HepG2 (cell line): ENCODE measurements at regions not wholly inside any gene's neighbourhood (a gene's known extent, or its start where the extent isn't known, plus 50 kb on each side); places are given as distances from the start of the nearest gene placed in this dataset.

ENCODE experiments used
- ATRX ChIP-seq: sonication (generic); formaldehyde crosslinking; IDR thresholded peaks from 2 replicates; pipeline ENCODE4 v1.4.0; 2020; ENCODE audit warnings: missing genetic modification reagents, borderline replicate concordance
- CEBPB ChIP-seq: IDR thresholded peaks from 2 replicates; pipeline ENCODE4 v1.6.1; 2011; ENCODE audit warnings: low read depth, low read length, improper control_type of control experiment, borderline replicate concordance
- FOSL2 ChIP-seq: sonication (generic); formaldehyde crosslinking; IDR thresholded peaks from 2 replicates; pipeline ENCODE4 v1.4.0; 2020; ENCODE audit warnings: missing genetic modification reagents
- GABPB1 ChIP-seq: IDR thresholded peaks from 2 replicates; pipeline ENCODE4 v1.6.1; 2016; ENCODE audit warnings: mild to moderate bottlenecking, missing genetic modification reagents, moderate library complexity, missing compliant biosample characterization
- HNF4G ChIP-seq, 2 experiments: sonication (generic) in 1 of 2; formaldehyde crosslinking in 1 of 2; IDR thresholded peaks; 2 replicates each; pipeline versions ENCODE4 v1.4.0 to v1.6.1; 2011 to 2020; ENCODE audit warnings: borderline replicate concordance in 2 of 2, low read depth in 2 of 2, mild to moderate bottlenecking in 2 of 2, low read length in 1 of 2, missing genetic modification reagents in 1 of 2, moderate library complexity in 1 of 2
- HOXA5 ChIP-seq: sonication (generic); formaldehyde crosslinking; IDR thresholded peaks from 2 replicates; pipeline ENCODE4 v1.4.0; 2020; ENCODE audit warnings: missing genetic modification reagents
- KAT8 ChIP-seq: IDR thresholded peaks from 2 replicates; pipeline ENCODE4 v1.6.1; 2016; ENCODE audit warnings: missing genetic modification reagents, missing compliant biosample characterization
- MAF1 ChIP-seq: sonication (generic); formaldehyde crosslinking; IDR thresholded peaks from 2 replicates; pipeline ENCODE4 v1.5.0; 2020; ENCODE audit warnings: missing genetic modification reagents, borderline replicate concordance
- REL ChIP-seq: sonication (generic); formaldehyde crosslinking; conservative IDR thresholded peaks from 2 replicates; pipeline ENCODE4 v1.8.0; 2022; ENCODE audit warnings: mild to moderate bottlenecking, missing genetic modification reagents, moderate library complexity
- SNAPC2 ChIP-seq: sonication (generic); formaldehyde crosslinking; IDR thresholded peaks from 2 replicates; pipeline ENCODE4 v1.8.1; 2022; ENCODE audit warnings: mild to moderate bottlenecking, missing genetic modification reagents
- ZNF10 ChIP-seq: sonication (generic); formaldehyde crosslinking; IDR thresholded peaks from 2 replicates; pipeline ENCODE4 v1.4.0; 2020; ENCODE audit warnings: mild to moderate bottlenecking, low read depth, missing genetic modification reagents, borderline replicate concordance
- ZNF780A ChIP-seq: sonication (generic); formaldehyde crosslinking; IDR thresholded peaks from 2 replicates; pipeline ENCODE4 v1.8.0; 2022; ENCODE audit warnings: mild to moderate bottlenecking, missing genetic modification reagents, moderate library complexity
- ZNF790 ChIP-seq: sonication (generic); formaldehyde crosslinking; IDR thresholded peaks from 2 replicates; pipeline ENCODE4 v1.8.0; 2022; ENCODE audit warnings: missing genetic modification reagents, mild to moderate bottlenecking, borderline replicate concordance
- ZSCAN20 ChIP-seq: sonication (generic); formaldehyde crosslinking; IDR thresholded peaks from 2 replicates; pipeline ENCODE4 v1.4.0; 2020; ENCODE audit warnings: missing genetic modification reagents, mild to moderate bottlenecking, borderline replicate concordance
- TF ChIP-seq, protein P1 (sequence below): sonication (generic); formaldehyde crosslinking; IDR thresholded peaks from 2 replicates; pipeline ENCODE4 v1.5.0; 2020; ENCODE audit warnings: missing genetic modification reagents
- TF ChIP-seq, protein P2 (sequence below): sonication (generic); formaldehyde crosslinking; IDR thresholded peaks from 2 replicates; pipeline ENCODE4 v1.8.1; 2023; ENCODE audit warnings: mild to moderate bottlenecking, inconsistent platforms, moderate library complexity, missing genetic modification reagents, borderline replicate concordance
- TF ChIP-seq, protein P3 (sequence below): sonication (generic); formaldehyde crosslinking; IDR thresholded peaks from 2 replicates; pipeline ENCODE4 v1.8.0; 2022; ENCODE audit warnings: mild to moderate bottlenecking, missing genetic modification reagents, moderate library complexity
- TF ChIP-seq, protein P4 (sequence below), 2 experiments: IDR thresholded peaks; 2 replicates each; pipeline ENCODE4 v1.6.1; 2011 to 2012; ENCODE audit warnings: low read length in 2 of 2, borderline replicate concordance in 1 of 2, low read depth in 1 of 2, mild to moderate bottlenecking in 1 of 2, moderate library complexity in 1 of 2
- TF ChIP-seq, protein P5 (sequence below): sonication (generic); formaldehyde crosslinking; conservative IDR thresholded peaks from 2 replicates; pipeline ENCODE4 v1.8.0; 2022; ENCODE audit warnings: mild to moderate bottlenecking, moderate library complexity, missing genetic modification reagents

DNA sequence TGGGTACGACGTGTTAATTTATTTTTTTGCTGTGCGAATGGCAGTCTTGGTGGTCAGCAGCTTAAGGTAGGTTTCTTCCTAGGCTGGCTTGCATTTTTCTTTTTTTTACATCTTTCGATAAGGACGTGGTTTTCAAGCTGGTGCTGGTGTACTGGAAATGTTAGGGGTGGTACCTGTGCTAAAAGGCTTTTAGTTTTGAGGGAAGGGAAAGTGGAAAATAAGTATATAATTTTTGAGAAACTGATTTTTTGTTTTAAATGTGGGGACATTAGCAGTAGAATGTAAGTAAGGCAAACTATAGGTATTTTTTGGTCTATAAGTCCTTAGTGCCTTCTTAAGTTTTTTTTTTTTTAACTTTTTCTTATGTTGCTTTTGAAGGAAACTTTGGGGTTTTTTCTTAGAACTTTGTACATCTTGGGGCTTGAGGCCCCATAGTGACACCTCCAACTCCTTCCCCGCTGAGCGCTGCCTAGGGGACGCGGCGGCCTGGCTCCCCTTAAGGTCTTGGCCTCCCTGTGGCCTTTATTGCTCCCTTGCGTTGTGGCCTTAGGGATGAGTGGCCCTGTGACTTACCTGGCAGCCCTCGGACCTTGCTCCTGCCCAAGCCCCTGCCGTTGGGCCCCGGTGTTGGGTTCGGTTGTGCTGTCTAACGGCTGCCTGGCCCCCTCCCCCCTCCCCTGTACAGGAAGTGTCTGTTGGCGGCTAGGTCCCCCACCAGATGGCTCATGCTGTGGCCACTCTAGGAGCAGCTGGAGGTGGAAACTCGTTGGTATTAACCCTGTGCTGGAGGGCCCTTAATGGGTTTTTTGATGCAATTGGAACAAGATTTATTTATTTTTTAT is 88.0 kb upstream of the RPRML start (continued):
- TF ChIP-seq ZNF790 (CRISPR knock-in tag): no peak
- no peak; the same call in 1 of the 2 replicates for TF ChIP-seq ATRX
- TF ChIP-seq, protein P1, sequence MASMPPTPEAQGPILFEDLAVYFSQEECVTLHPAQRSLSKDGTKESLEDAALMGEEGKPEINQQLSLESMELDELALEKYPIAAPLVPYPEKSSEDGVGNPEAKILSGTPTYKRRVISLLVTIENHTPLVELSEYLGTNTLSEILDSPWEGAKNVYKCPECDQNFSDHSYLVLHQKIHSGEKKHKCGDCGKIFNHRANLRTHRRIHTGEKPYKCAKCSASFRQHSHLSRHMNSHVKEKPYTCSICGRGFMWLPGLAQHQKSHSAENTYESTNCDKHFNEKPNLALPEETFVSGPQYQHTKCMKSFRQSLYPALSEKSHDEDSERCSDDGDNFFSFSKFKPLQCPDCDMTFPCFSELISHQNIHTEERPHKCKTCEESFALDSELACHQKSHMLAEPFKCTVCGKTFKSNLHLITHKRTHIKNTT (CRISPR knock-in tag): no peak
- TF ChIP-seq, protein P2, sequence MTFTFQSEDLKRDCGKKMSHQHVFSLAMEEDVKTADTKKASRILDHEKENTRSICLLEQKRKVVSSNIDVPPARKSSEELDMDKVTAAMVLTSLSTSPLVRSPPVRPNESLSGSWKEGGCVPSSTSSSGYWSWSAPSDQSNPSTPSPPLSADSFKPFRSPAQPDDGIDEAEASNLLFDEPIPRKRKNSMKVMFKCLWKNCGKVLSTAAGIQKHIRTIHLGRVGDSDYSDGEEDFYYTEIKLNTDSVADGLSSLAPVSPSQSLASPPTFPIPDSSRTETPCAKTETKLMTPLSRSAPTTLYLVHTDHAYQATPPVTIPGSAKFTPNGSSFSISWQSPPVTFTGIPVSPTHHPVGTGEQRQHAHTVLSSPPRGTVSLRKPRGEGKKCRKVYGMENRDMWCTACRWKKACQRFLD (CRISPR knock-in tag): peak; percentile 87; the same call in 1 of the 2 replicates
- peak; percentile 93 for TF ChIP-seq HOXA5 (CRISPR knock-in tag)
- TF ChIP-seq, protein P3, sequence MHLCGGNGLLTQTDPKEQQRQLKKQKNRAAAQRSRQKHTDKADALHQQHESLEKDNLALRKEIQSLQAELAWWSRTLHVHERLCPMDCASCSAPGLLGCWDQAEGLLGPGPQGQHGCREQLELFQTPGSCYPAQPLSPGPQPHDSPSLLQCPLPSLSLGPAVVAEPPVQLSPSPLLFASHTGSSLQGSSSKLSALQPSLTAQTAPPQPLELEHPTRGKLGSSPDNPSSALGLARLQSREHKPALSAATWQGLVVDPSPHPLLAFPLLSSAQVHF (CRISPR knock-in tag): no peak
- TF ChIP-seq ZNF780A (CRISPR knock-in tag): no peak
- TF ChIP-seq REL (CRISPR knock-in tag): no peak
- TF ChIP-seq, protein P4, sequence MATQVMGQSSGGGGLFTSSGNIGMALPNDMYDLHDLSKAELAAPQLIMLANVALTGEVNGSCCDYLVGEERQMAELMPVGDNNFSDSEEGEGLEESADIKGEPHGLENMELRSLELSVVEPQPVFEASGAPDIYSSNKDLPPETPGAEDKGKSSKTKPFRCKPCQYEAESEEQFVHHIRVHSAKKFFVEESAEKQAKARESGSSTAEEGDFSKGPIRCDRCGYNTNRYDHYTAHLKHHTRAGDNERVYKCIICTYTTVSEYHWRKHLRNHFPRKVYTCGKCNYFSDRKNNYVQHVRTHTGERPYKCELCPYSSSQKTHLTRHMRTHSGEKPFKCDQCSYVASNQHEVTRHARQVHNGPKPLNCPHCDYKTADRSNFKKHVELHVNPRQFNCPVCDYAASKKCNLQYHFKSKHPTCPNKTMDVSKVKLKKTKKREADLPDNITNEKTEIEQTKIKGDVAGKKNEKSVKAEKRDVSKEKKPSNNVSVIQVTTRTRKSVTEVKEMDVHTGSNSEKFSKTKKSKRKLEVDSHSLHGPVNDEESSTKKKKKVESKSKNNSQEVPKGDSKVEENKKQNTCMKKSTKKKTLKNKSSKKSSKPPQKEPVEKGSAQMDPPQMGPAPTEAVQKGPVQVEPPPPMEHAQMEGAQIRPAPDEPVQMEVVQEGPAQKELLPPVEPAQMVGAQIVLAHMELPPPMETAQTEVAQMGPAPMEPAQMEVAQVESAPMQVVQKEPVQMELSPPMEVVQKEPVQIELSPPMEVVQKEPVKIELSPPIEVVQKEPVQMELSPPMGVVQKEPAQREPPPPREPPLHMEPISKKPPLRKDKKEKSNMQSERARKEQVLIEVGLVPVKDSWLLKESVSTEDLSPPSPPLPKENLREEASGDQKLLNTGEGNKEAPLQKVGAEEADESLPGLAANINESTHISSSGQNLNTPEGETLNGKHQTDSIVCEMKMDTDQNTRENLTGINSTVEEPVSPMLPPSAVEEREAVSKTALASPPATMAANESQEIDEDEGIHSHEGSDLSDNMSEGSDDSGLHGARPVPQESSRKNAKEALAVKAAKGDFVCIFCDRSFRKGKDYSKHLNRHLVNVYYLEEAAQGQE (IDR thresholded peaks at IDR 0.05; ENCODE audit: borderline replicate concordance in 1 of 2, low read depth in 1 of 2, low read length in 2 of 2): peak in 1 of 2 experiments; percentile 61; a peak in 1 of 4 replicates
- TF ChIP-seq SNAPC2 (CRISPR knock-in tag): peak; percentile 95
- peak; percentile 82 for TF ChIP-seq FOSL2 (CRISPR knock-in tag)
- TF ChIP-seq HNF4G (IDR thresholded peaks at IDR 0.05; ENCODE audit: borderline replicate concordance, low read depth, low read length): peak; percentile 87; the same call in 1 of the 2 replicates
- TF ChIP-seq HNF4G (CRISPR knock-in tag; IDR thresholded peaks at IDR 0.05; ENCODE audit: borderline replicate concordance, low read depth): peak; percentile 93
- TF ChIP-seq, protein P5, sequence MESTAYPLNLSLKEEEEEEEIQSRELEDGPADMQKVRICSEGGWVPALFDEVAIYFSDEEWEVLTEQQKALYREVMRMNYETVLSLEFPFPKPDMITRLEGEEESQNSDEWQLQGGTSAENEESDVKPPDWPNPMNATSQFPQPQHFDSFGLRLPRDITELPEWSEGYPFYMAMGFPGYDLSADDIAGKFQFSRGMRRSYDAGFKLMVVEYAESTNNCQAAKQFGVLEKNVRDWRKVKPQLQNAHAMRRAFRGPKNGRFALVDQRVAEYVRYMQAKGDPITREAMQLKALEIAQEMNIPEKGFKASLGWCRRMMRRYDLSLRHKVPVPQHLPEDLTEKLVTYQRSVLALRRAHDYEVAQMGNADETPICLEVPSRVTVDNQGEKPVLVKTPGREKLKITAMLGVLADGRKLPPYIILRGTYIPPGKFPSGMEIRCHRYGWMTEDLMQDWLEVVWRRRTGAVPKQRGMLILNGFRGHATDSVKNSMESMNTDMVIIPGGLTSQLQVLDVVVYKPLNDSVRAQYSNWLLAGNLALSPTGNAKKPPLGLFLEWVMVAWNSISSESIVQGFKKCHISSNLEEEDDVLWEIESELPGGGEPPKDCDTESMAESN: peak; percentile 93
- TF ChIP-seq MAF1 (CRISPR knock-in tag): 0 out of 2 replicates have a peak, but pooled peaks have one; percentile 69
- peak; percentile 96 for TF ChIP-seq KAT8 (CRISPR knock-in tag)
- no peak for TF ChIP-seq CEBPB
- no peak for TF ChIP-seq ZSCAN20 (CRISPR knock-in tag)
- no peak for TF ChIP-seq ZNF10 (CRISPR knock-in tag)
- peak; percentile 96 for TF ChIP-seq GABPB1 (CRISPR knock-in tag)
